GM23248 (cell line): ENCODE measurements at regions not wholly inside any gene's neighbourhood (a gene's known extent, or its start where the extent isn't known, plus 50 kb on each side); places are given as distances from the start of the nearest gene placed in this dataset.

ENCODE experiments used
- DNase-seq: peaks from one replicate; pipeline ENCODE4 v3.0.0-alpha.2; 2015
- H2AFZ ChIP-seq: fragments of 200-600 bp; sonication (generic); 2 replicates; pipeline ENCODE4 v1.6.1; 2016; ENCODE audit warnings: antibody characterized with exemption
- H3F3A ChIP-seq: fragments of 200-600 bp; sonication (generic); 2 replicates; pipeline ENCODE4 v1.6.1; 2016; ENCODE audit warnings: mild to moderate bottlenecking, antibody characterized with exemption, mixed run types; ENCODE audit not compliant: insufficient read depth
- H3K27ac ChIP-seq: fragments of 200-600 bp; sonication (generic); 2 replicates; pipeline ENCODE4 v1.5.1; 2016; ENCODE audit warnings: mild to moderate bottlenecking
- H3K27me3 ChIP-seq: fragments of 200-600 bp; sonication (generic); replicated peaks from 2 replicates; pipeline ENCODE4 v1.6.1; 2016; ENCODE audit warnings: mild to moderate bottlenecking; ENCODE audit not compliant: insufficient read depth
- H3K36me3 ChIP-seq: fragments of 200-600 bp; sonication (generic); 2 replicates; pipeline ENCODE4 v1.6.1; 2016; ENCODE audit warnings: low read depth, mild to moderate bottlenecking
- H3K4me1 ChIP-seq: fragments of 200-600 bp; sonication (generic); 2 replicates; pipeline ENCODE4 v1.6.1; 2016; ENCODE audit warnings: mild to moderate bottlenecking; ENCODE audit not compliant: insufficient read depth
- H3K4me2 ChIP-seq: fragments of 200-600 bp; sonication (generic); one replicate; pipeline ENCODE4 v1.6.1; 2016; ENCODE audit warnings: mild to moderate bottlenecking; ENCODE audit not compliant: unreplicated experiment
- H3K4me3 ChIP-seq: fragments of 200-600 bp; sonication (generic); 2 replicates; pipeline ENCODE4 v1.5.1; 2016; ENCODE audit warnings: mild to moderate bottlenecking
- H3K79me2 ChIP-seq: fragments of 200-600 bp; sonication (generic); 2 replicates; pipeline ENCODE4 v1.6.1; 2016; ENCODE audit warnings: mild to moderate bottlenecking; ENCODE audit not compliant: insufficient read depth
- H3K9ac ChIP-seq: fragments of 200-600 bp; sonication (generic); 2 replicates; pipeline ENCODE4 v1.6.1; 2016; ENCODE audit warnings: mild to moderate bottlenecking
- H3K9me2 ChIP-seq: fragments of 200-600 bp; sonication (generic); 2 replicates; pipeline ENCODE4 v1.6.1; 2016; ENCODE audit warnings: mixed run types, mild to moderate bottlenecking, moderate library complexity; ENCODE audit not compliant: insufficient read depth
- H3K9me3 ChIP-seq: fragments of 200-600 bp; sonication (generic); one replicate; pipeline ENCODE4 v1.6.1; 2017; ENCODE audit warnings: low read depth
- H4K20me1 ChIP-seq: fragments of 200-600 bp; sonication (generic); 2 replicates; pipeline ENCODE4 v1.6.0; 2016; ENCODE audit not compliant: insufficient read depth
- EZH2 ChIP-seq: fragments of 200-600 bp; sonication (generic); IDR thresholded peaks from 2 replicates; pipeline ENCODE4 v1.6.1; 2018; ENCODE audit warnings: antibody characterized with exemption, mild to moderate bottlenecking; ENCODE audit not compliant: insufficient read depth, poor library complexity, severe bottlenecking
- EZH2phosphoT487 ChIP-seq: fragments of 200-600 bp; sonication (generic); IDR thresholded peaks from 2 replicates; pipeline ENCODE4 v1.6.1; 2018; ENCODE audit warnings: antibody characterized with exemption, moderate library complexity, mild to moderate bottlenecking, low read depth; ENCODE audit not compliant: insufficient read depth
- WGBS, 2 experiments: methylation state at CpG; one replicate each; pipeline ENCODE4 v1.1.6; 2015 to 2017; ENCODE audit warnings: low lambda C conversion rate in 2 of 2, low coverage in 1 of 2; ENCODE audit errors: missing lambda C conversion rate in 2 of 2; 5-methylcytosine and 5-hydroxymethylcytosine counted together
- in situ Hi-C: fragments of 300-500 bp; cut with MboI; formaldehyde crosslinking; loops from 2 replicates; pipeline ENCODE4 v1.15.0; 2020

DNA sequence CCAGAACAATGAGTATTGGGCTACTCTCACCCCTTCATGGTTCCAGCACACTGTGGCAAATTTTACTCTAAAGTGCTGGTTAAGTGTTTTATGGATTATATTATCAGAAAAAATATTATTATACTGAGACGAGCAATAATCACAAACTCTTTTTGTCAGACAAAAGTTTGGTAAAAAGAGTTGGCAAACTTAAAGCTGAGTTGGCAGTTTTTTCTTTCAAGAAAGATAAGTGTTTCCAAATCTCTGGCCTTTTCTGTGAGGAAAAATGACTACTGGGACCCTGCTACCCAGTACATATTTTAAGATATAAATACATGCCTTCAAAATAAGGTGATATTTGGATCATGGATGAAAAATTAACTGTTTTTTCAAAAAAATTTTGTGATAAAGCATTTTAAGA, 471.5 kb upstream of the IL12A start:
- Histone ChIP-seq H3K9me2 (no peaks in the 10 kb centered on the region), H3K27me3 (no peaks in the 10 kb centered on the region), H2AFZ (no peak overlapping the region), H3K36me3 (no peaks in the 10 kb centered on the region), H3K79me2 (no peaks in the 10 kb centered on the region), H3K4me3 (no peak overlapping the region), H3K9me3 (no peaks in the 10 kb centered on the region), H3K4me1 (peaks cover 8% of the 10 kb centered on the region; the same call in 1 of the 2 replicates), H3K27ac (no peak overlapping the region), H3F3A (no peaks in the 10 kb centered on the region), H3K4me2 (no peak overlapping the region), H3K9ac (no peak overlapping the region), H4K20me1 (no peaks in the 10 kb centered on the region)
- in situ Hi-C loops, result no loop called here
- WGBS, 2 experiments, result 58 to 87% methylated on average over 1 of the region's 1 CpG
- no peak for TF ChIP-seq EZH2phosphoT487
- TF ChIP-seq EZH2, result no peak
- no peak for DNase-seq

DNA sequence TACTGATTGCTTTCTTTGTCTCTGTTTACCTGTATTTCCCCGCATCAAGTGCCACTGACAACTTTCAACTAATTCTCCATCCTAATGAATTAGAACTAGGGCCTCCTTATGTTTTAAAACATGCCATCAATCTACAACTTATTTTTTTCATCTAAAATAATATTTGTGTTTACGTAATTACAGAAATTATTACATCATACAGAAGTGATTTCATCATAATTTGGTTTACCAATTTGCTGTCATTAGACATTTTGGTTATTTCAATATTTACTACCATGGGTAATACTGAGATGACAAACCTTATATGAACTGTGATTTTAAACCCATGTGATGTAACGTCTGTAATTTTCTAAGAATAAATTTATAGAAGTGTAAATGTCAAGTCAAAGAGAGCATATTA, 468.0 kb upstream of the IL12A start:
- no peak overlapping the region for H2AFZ ChIP-seq
- H3K27me3 ChIP-seq, result no peaks in the 10 kb centered on the region
- H3K79me2 ChIP-seq, result no peaks in the 10 kb centered on the region
- H3K4me3 ChIP-seq, result no peak overlapping the region
- H3K9me2 ChIP-seq, result no peaks in the 10 kb centered on the region
- H3K9ac ChIP-seq, result no peak overlapping the region
- H3K9me3 ChIP-seq, result no peaks in the 10 kb centered on the region
- in situ Hi-C loops, result no loop called here
- H3K27ac ChIP-seq, result no peak overlapping the region
- H3K4me2 ChIP-seq, result no peak overlapping the region
- no peak for TF ChIP-seq EZH2phosphoT487
- no peak for DNase-seq
- no peaks in the 10 kb centered on the region for H3F3A ChIP-seq
- H4K20me1 ChIP-seq, result no peaks in the 10 kb centered on the region
- WGBS, 2 experiments, result 66 to 77% methylated on average over 3 of the region's 3 CpGs
- H3K36me3 ChIP-seq, result no peaks in the 10 kb centered on the region
- no peaks in the 10 kb centered on the region for H3K4me1 ChIP-seq

DNA sequence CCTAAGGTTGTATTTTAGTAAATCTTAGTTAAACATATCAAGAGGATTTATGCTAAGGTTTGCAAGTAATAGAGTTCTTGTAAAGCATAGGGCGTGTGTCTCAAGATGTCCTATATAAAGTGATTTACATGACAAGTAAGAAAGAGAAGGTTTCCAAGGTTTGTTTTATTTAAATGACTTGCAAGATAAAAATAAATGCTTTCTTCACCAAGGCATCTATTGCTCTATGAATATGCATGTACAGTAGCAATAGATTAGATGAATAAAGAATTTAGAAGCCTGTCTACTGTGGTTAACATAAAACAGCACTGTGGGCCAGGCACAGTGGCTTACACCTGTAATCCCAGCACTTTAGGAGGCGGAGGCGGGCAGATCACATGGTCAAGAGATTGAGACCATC, 466.4 kb upstream of the IL12A start:
- H3K27ac ChIP-seq, result no peak overlapping the region
- H4K20me1 ChIP-seq, result no peaks in the 10 kb centered on the region
- no peaks in the 10 kb centered on the region for H3F3A ChIP-seq
- in situ Hi-C loops, result no loop called here
- no peak overlapping the region for H3K4me2 ChIP-seq
- TF ChIP-seq EZH2, result no peak
- no peak for TF ChIP-seq EZH2phosphoT487
- no peak overlapping the region for H3K9ac ChIP-seq
- H3K27me3 ChIP-seq, result no peaks in the 10 kb centered on the region; the same call in 1 of the 2 replicates
- 79 to 82% methylated on average over 3 of the region's 3 CpGs for WGBS, 2 experiments
- no peak overlapping the region for H3K4me3 ChIP-seq
- H3K4me1 ChIP-seq, result no peaks in the 10 kb centered on the region
- no peaks in the 10 kb centered on the region for H3K36me3 ChIP-seq
- H3K79me2 ChIP-seq, result no peaks in the 10 kb centered on the region
- no peak overlapping the region for H2AFZ ChIP-seq
- H3K9me3 ChIP-seq, result no peaks in the 10 kb centered on the region
- no peak for DNase-seq
- H3K9me2 ChIP-seq, result no peaks in the 10 kb centered on the region

GRCh38 chr3:159528251-159528895, 460.3 kb upstream of the IL12A start:
- H3K27ac ChIP-seq, result no peak overlapping the region
- no peaks in the 10 kb centered on the region for H3K9me3 ChIP-seq
- no peak for DNase-seq
- no peaks in the 10 kb centered on the region for H3K9me2 ChIP-seq
- no peaks in the 10 kb centered on the region for H3F3A ChIP-seq
- in situ Hi-C loops, result no loop called here
- H4K20me1 ChIP-seq, result no peaks in the 10 kb centered on the region
- no peaks in the 10 kb centered on the region; the same call in 1 of the 2 replicates for H3K27me3 ChIP-seq
- H3K9ac ChIP-seq, result no peak overlapping the region
- H3K4me2 ChIP-seq, result no peak overlapping the region
- whole genome bisulfite sequencing, 2 experiments, result 55 to 56% methylated on average over 9 of the region's 9 CpGs
- no peaks in the 10 kb centered on the region for H3K79me2 ChIP-seq
- H3K4me3 ChIP-seq, result no peak overlapping the region
- H3K4me1 ChIP-seq, result no peaks in the 10 kb centered on the region
- TF ChIP-seq EZH2phosphoT487 (no peak), EZH2 (no peak)
- no peaks in the 10 kb centered on the region for H3K36me3 ChIP-seq
- no peak overlapping the region for H2AFZ ChIP-seq

DNA sequence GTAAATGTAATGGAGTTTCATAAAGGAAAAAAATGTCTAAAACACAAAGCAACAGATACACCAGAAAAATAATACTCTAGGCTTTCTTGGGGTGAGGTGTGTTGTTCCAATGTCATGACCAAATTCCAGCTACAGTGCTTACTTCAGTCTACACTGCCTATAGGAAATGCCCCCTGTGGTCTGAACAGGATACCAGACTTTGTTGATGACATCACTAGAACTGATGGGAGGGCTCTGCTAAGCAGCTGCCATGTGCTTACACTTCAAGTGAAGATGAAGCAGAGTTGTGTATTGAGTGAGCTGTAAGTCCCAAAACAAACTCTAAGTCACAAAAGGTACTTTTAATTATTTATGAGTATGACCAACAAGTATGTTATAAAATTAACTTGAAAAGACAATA, 456.1 kb upstream of the IL12A start:
- Histone ChIP-seq H2AFZ (no peak overlapping the region), H3K9me2 (no peaks in the 10 kb centered on the region), H3K9me3 (no peaks in the 10 kb centered on the region), H4K20me1 (no peaks in the 10 kb centered on the region), H3K79me2 (no peaks in the 10 kb centered on the region), H3K27ac (no peak overlapping the region), H3F3A (no peaks in the 10 kb centered on the region), H3K4me2 (no peak overlapping the region), H3K4me1 (no peaks in the 10 kb centered on the region), H3K36me3 (no peaks in the 10 kb centered on the region), H3K4me3 (no peak overlapping the region), H3K27me3 (no peaks in the 10 kb centered on the region; the same call in 1 of the 2 replicates), H3K9ac (no peak overlapping the region)
- no peak for DNase-seq
- TF ChIP-seq EZH2phosphoT487, result no peak
- TF ChIP-seq EZH2, result no peak
- in situ Hi-C loops, result no loop called here
